GF-D8 (cell line): ENCODE measurements at regions not wholly inside any gene's neighbourhood (a gene's known extent, or its start where the extent isn't known, plus 50 kb on each side); places are given as distances from the start of the nearest gene placed in this dataset.

ENCODE experiments used
- DNase-seq: peaks from one replicate; lab custom pipeline; 2025; lab: John Stamatoyannopoulos, UW

DNA sequence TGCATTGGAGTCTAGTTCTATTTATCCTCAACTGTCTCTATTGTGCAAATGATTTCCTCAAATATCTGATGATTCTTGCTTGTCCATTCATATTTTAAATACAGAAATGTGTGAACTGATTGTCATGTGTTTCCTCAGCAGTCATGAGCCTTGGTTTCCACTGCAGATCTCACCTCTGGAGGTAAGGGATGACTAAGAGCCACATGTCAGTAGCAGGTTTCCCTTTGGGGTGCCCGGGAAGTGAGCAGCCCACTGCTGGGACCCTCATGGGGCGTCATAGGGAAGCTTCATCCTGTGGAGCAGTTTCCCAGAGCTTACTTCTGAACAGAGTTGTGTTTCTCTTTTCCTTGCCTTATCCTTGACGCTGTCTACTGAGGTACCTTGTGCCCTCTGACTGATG is 149.2 kb upstream of the TOPAZ1 start:
- no peak for DNase-seq

- no peak for DNase-seq
These were observed 148.2 kb upstream of the TOPAZ1 start for GRCh38 chr3:44093531-44093930.

DNA sequence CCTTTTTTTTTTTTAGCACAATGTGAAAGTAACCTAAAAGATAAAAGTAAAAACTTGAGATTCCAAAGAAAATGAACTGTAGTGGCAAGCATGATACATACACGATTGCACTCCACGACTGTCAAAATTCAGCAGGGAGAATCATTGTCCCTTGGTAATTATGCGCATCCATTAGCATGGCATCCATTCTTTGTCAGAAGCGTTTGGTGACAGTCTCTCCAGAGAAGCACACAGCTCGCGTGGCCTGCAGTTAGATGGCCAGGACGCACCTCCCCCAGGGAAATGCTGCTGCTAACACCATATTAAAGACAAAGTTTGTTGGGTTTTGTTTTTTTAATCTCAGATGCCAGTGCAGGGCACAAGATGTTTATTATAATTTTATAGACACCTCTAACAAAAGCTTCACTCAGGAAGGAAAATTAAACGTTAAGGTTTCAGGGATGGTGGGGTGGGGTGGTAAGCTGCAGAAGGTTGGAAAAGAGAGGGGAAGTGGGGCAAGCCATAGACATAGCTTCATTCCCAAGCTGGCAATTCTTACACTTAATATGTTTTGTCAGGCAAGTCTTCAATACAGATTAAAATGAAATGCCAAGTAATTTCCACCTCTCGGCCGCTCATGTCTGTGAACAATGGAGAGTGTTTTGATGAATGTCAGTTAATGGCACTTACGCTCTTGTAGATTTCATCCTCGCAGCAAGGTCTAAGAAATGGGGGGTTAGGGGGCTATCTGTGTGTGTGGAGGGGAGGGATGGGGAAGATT is 142.8 kb upstream of the TOPAZ1 start:
- DNase-seq: no peak

DNA sequence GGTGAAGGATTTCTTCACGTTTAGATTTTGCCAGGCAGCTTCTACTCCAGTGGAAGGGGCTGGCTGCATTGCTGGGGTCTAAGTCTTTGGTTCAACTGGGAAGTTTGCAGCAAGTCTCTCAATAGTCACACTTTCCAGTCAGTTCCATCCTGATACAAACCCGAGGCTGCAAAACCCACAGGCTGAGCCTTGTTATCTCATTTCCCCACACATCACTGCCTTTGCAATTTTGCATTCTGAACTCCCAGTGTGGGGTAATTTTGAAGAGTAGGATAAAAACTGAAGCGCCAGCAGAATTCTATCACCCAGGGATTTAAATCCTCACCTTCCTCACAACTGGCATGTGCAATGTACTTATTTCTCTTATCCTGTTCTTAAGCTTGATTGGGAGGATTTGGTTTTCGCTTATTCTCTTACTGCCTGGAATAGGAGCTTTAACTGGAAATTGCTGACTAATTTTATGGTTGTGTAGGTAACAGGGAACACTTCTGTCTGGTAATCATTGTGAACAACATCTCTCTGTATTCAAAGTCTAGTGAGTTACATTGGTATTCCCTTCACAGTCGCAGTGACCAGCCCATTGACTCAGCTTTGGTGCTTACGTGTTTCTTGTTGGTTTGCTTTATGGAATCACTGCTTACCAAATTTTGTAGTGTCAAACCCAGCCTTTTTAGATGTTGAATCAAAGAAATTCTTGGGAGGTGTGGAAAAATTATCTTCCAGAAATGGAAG is 142.0 kb upstream of the TOPAZ1 start:
- DNase-seq: no peak

- DNase-seq: no peak
These were observed 141.4 kb upstream of the TOPAZ1 start for GRCh38 chr3:44100298-44100695.

DNA sequence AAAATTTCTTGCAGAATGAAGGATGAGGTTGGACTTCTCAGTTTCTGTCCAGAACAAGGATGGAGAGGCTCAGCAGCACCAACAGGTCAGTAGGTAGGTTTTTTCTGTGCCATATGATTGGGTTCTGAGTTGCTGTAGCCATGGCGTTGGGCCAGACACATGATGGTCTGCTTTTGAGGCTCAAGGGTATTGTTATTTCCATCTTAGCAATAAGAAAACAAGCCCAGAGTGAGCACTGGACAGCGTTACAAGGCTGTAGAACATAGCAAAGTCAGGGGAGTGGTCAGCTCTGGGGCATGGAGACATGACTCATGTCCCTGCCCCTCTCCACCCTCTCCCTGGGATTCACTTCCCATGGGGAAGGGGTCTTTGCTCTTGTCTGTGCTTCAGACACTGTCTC is 137.6 kb upstream of the TOPAZ1 start:
- no peak for DNase-seq

GRCh38 chr3:44104668-44105321 is 136.9 kb upstream of the TOPAZ1 start:
- DNase-seq: no peak

- no peak for DNase-seq
These were observed 136.1 kb upstream of the TOPAZ1 start for GRCh38 chr3:44105571-44105970.

DNA sequence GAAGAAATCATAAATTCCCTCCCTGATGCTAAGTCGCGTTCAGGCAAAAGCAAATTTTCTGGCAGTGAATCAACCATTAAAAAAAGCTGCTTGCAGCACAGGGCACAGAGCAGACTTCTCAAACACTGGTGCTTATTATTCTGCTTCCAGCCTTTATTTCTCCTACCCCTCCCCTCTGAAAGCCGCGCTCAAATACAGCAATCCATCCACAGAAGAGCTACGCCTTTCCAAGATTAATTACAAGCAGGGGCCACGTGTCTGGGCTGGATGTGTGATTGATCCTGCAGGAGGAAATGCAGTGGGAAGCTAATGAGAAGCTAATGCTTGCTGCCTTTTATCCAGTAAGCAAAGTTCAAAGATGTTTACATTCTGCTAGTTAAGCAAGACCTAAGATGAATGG is 134.9 kb upstream of the TOPAZ1 start:
- no peak for DNase-seq

DNA sequence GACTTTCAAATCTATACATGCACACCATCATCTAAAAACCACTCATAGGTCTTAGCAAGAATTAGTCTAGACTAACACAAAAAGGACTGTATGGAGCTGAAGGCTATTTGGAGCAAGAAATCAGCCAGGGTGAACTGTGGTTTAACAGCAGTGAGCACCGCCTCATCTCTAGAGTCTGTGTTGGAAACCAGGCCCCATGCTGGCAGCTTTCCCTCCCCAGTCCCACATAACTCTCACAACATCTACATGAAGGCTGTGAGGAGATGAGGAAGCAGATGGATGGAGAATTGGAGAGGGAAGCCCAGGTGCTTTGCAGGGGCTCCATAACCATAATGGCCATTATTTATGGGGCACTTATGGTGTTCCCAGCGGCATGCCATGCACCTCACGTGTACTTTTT is 133.2 kb upstream of the TOPAZ1 start:
- DNase-seq: no peak

GRCh38 chr3:44109771-44110361 is 131.8 kb upstream of the TOPAZ1 start:
- no peak for DNase-seq

DNA sequence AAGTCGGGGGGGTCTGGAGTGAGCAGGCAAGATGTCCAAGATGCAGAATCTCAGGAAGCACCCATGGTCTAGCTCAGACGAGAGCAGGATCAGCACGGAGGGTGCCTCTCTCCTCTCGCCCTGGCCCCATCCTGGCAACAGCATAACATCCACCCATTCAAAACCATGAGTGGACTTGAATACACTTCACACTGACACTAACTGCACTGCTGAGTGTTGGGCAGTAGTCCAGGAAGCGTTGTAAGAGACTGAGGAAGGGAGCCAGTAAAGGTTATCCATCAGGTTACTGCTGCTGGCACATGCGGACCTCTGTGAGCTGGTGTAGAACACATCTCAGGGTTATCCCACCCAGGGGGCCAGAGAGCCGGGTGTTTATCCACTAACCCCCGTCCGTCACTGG is 131.0 kb upstream of the TOPAZ1 start:
- no peak for DNase-seq

- no peak for DNase-seq
These were observed 130.2 kb upstream of the TOPAZ1 start for GRCh38 chr3:44111482-44111881.

GRCh38 chr3:44114142-44114541 is 127.5 kb upstream of the TOPAZ1 start:
- no peak for DNase-seq

- no peak for DNase-seq
These were observed 124.4 kb upstream of the TOPAZ1 start for GRCh38 chr3:44117239-44117638.

- DNase-seq: no peak
These were observed 124.0 kb upstream of the TOPAZ1 start for GRCh38 chr3:44117736-44118135.

GRCh38 chr3:44120721-44121582 is 120.7 kb upstream of the TOPAZ1 start:
- no peak for DNase-seq

- no peak for DNase-seq
These were observed 116.4 kb upstream of the TOPAZ1 start for GRCh38 chr3:44125246-44125645.

DNA sequence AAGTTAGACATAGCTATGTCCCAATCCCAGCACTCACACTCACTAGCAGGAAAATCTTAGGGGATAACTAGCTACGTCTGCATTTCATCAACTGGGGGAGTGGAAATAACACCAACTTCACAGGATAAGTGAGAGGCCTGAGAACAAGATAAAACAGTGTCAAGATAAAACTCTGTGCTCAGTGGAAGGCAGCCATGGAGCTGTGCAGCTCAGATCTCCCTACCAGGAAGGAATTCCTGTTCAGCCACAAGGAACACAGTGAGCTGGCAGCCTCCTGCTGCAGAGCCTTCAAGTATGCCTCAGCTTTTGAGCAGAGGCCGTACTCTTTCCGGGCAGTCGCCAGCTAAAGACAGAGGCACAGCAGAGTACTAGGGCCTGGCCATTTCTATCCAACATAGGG is 115.8 kb upstream of the TOPAZ1 start:
- no peak for DNase-seq

- no peak for DNase-seq
These were observed 113.5 kb upstream of the TOPAZ1 start for GRCh38 chr3:44128057-44128775.

GRCh38 chr3:44130249-44130648 is 111.4 kb upstream of the TOPAZ1 start:
- no peak for DNase-seq
